Esophagus squamous epithelium (tissue), 4 donors: ENCODE measurements at regions not wholly inside any gene's neighbourhood (a gene's known extent, or its start where the extent isn't known, plus 50 kb on each side); places are given as distances from the start of the nearest gene placed in this dataset.

Experiments
- POLR2A ChIP-seq, 4 donors: fragments of 450-650 bp; IDR thresholded peaks; one replicate each; pipeline ENCODE4 v1.6.1; 2017; ENCODE audit warnings: antibody characterized with exemption in 4 of 4, mild to moderate bottlenecking in 4 of 4, moderate library complexity in 3 of 4
- TF ChIP-seq, protein P1 (sequence below), 6 experiments: fragments of 450-650 bp in 4 of 6; fragments of 200-600 bp in 2 of 6; sonication (generic) in 2 of 6; IDR thresholded peaks; one replicate each; pipeline ENCODE4 v1.5.1; 2016 to 2019; ENCODE audit warnings: antibody characterized with exemption in 6 of 6, mild to moderate bottlenecking in 4 of 6, moderate library complexity in 4 of 6

DNA sequence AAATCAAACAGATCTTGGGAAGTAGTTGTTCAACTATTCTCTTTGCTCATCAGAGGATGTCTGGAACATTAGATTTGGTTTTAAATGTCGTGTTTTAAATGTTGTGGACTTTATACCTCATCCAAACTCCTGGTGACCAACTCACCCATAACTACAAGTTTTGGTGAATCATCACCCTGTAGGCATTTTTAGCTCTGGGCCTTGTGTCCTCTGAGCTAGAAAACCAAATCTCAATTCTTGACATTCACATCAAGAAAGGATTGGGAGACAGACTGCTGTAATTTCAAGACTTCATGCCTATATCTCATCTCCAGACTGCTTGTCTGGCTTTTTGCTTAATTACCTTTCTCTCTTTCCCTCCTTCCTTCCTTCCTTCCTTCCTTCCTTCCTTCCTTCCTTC lies 228.5 kb upstream of the ROBO2 start:
- TF ChIP-seq, protein P1, sequence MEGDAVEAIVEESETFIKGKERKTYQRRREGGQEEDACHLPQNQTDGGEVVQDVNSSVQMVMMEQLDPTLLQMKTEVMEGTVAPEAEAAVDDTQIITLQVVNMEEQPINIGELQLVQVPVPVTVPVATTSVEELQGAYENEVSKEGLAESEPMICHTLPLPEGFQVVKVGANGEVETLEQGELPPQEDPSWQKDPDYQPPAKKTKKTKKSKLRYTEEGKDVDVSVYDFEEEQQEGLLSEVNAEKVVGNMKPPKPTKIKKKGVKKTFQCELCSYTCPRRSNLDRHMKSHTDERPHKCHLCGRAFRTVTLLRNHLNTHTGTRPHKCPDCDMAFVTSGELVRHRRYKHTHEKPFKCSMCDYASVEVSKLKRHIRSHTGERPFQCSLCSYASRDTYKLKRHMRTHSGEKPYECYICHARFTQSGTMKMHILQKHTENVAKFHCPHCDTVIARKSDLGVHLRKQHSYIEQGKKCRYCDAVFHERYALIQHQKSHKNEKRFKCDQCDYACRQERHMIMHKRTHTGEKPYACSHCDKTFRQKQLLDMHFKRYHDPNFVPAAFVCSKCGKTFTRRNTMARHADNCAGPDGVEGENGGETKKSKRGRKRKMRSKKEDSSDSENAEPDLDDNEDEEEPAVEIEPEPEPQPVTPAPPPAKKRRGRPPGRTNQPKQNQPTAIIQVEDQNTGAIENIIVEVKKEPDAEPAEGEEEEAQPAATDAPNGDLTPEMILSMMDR (IDR thresholded peaks at IDR 0.05): no peak
- no peak for TF ChIP-seq POLR2A (IDR thresholded peaks at IDR 0.05)
